GM18498 (cell line): ENCODE measurements at regions not wholly inside any gene's neighbourhood (a gene's known extent, or its start where the extent isn't known, plus 50 kb on each side); places are given as distances from the start of the nearest gene placed in this dataset.
"Not testable (repeated sequence)": the region's sequence is repeated elsewhere in the genome, so short reads cannot be mapped to it uniquely, and the experiment has no call there.

Experiments
- ATAC-seq: cut with Tn5 transposase; IDR thresholded peaks from one replicate; pipeline ENCODE4 v1.9.1; 2021; ENCODE audit warnings: mild to moderate bottlenecking, moderate library complexity; ENCODE audit not compliant: unreplicated experiment

GRCh38 chr2:52518678-52519077 lies 1248.9 kb upstream of the CHAC2 start:
- no peak for ATAC-seq

- no peak for ATAC-seq
Observed at GRCh38 chr2:52512760-52513159, 1254.8 kb upstream of the CHAC2 start.

- no peak for ATAC-seq
Observed at GRCh38 chr2:52510432-52510831, 1257.2 kb upstream of the CHAC2 start.

- ATAC-seq = no peak
Observed at GRCh38 chr2:52502476-52502860, 1265.1 kb upstream of the CHAC2 start.

- ATAC-seq = no peak
Observed at GRCh38 chr2:52501715-52502475, 1265.7 kb upstream of the CHAC2 start.

- ATAC-seq = no peak
Observed at GRCh38 chr2:52500561-52500960, 1267.0 kb upstream of the CHAC2 start.

- ATAC-seq = no peak
Observed at GRCh38 chr2:52498077-52498750, 1269.4 kb upstream of the CHAC2 start.

GRCh38 chr2:52495816-52496215 lies 1271.8 kb upstream of the CHAC2 start:
- ATAC-seq = no peak

- ATAC-seq = no peak
Observed at GRCh38 chr2:52477166-52477565, 1290.4 kb upstream of the CHAC2 start.

GRCh38 chr2:52475590-52475989 lies 1292.0 kb upstream of the CHAC2 start:
- ATAC-seq = no peak

- no peak for ATAC-seq
Observed at GRCh38 chr2:52474091-52474490, 1293.5 kb upstream of the CHAC2 start.

- no peak for ATAC-seq
Observed at GRCh38 chr2:52473526-52473925, 1294.1 kb upstream of the CHAC2 start.

- not testable (repeated sequence) for ATAC-seq
Observed at GRCh38 chr2:52470457-52470856, 1297.1 kb upstream of the CHAC2 start.

GRCh38 chr2:52467189-52467588 lies 1300.4 kb upstream of the CHAC2 start:
- ATAC-seq = no peak

- ATAC-seq = no peak
Observed at GRCh38 chr2:52465287-52465686, 1302.3 kb upstream of the CHAC2 start.

- ATAC-seq = no peak
Observed at GRCh38 chr2:52463457-52463856, 1304.1 kb upstream of the CHAC2 start.

GRCh38 chr2:52456561-52457377 lies 1310.8 kb upstream of the CHAC2 start:
- ATAC-seq = no peak

- no peak for ATAC-seq
Observed at GRCh38 chr2:52454962-52455361, 1312.6 kb upstream of the CHAC2 start.

GRCh38 chr2:52452201-52452600 lies 1315.4 kb upstream of the CHAC2 start:
- ATAC-seq = no peak

- ATAC-seq = no peak
Observed at GRCh38 chr2:52445686-52446085, 1321.9 kb upstream of the CHAC2 start.

GRCh38 chr2:52431352-52431760 lies 1336.2 kb upstream of the CHAC2 start:
- no peak for ATAC-seq

- no peak for ATAC-seq
Observed at GRCh38 chr2:52429740-52430139, 1337.9 kb upstream of the CHAC2 start.
